ENCODE measurements at regions not wholly inside any gene's neighbourhood (a gene's known extent, or its start where the extent isn't known, plus 50 kb on each side); places are given as distances from the start of the nearest gene placed in this dataset.
"Not testable (repeated sequence)": the region's sequence is repeated elsewhere in the genome, so short reads cannot be mapped to it uniquely, and the experiment has no call there.

DNA sequence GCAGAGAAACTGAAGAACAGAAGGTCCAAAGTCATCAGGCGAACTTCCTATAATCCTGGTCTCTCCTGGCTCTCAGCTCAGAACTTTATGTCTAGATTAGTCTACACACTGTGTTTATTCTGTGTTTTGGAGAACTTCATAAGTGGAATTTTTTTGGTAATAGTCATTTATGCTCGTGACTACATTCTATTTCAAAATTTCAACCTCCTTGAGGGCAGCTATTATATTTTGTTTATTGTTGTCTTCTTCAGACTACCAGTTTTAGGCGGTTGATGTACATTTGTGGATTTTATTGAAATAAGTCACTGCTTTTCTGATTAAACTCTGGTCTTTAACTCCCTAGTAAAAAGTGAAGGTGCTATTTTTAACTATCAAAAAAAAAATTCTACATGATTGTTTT is 816.6 kb downstream of the SATB2 start:
- no peak for DNase-seq
- TF ChIP-seq POLR2A (IDR thresholded peaks at IDR 0.05; ENCODE audit: low read length): no peak

DNA sequence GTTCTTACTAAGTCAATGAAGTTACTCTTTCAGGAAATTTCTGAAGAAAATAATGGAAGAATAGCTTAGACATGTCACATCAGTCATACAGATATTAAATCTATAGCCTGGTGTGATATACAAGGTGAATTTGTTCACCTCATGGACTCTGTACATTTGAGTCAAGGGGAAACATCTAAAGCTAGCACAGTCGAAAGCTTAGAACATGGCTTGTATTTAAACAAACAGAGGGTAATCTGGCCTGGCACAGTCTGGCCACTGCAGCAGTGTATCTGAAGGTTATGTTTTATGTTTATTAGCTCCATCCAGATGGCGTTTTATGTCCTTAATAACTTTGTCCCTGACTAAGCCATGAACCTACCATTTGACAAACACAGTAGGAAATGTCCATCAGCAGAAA is 817.3 kb downstream of the SATB2 start:
- DNase-seq: no peak
- TF ChIP-seq GATA1 (IDR thresholded peaks at IDR 0.05; ENCODE audit: low read depth, low read length) (no peak), POLR2A (IDR thresholded peaks at IDR 0.05; ENCODE audit: low read length) (no peak)

DNA sequence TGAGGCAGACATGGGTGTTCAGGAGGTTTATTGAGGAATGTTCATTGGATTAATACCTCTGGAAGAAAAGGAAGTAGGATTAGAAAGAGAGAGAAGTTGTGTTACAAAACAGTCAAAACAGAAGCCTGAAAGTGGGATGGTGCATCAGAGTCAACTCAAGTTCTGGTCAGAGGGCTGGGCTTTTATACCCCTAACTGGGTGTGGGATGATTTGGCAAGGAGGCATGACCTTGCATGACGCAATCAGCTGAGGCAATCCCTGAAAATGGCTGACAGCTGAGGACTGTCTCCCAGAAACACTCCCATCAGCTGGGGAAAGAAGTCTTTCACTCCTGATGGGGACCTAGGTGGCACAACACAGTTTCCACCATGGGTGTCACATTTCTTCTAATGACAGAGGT is 818.2 kb downstream of the SATB2 start:
- peak in 1 of 2 experiments; percentile 65 for DNase-seq
- TF ChIP-seq POLR2A (IDR thresholded peaks at IDR 0.05; ENCODE audit: low read length): no peak
- TF ChIP-seq GATA1 (IDR thresholded peaks at IDR 0.05; ENCODE audit: low read depth, low read length): no peak

DNA sequence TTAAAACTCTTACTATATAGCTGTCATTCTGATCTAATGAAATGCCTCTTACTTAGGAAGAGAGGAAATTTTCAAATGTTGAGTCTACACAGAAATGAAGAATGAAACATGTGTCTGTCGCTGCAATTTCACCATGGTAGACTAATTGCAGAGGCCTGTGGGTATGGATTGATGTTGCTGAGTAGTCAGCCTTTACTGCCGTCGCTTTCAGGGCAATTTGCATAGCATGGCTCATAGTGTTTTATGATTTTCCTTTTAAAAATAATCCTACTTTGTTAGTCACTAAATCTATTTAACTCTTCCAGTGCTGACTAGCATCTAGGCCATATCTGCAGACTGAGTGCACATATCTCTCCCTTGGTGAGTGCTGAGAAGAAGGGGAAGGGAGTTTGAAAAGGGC is 819.2 kb downstream of the SATB2 start:
- no peak for TF ChIP-seq GATA1 (IDR thresholded peaks at IDR 0.05; ENCODE audit: low read depth, low read length)
- TF ChIP-seq POLR2A (IDR thresholded peaks at IDR 0.05; ENCODE audit: low read length): no peak
- DNase-seq: no peak

DNA sequence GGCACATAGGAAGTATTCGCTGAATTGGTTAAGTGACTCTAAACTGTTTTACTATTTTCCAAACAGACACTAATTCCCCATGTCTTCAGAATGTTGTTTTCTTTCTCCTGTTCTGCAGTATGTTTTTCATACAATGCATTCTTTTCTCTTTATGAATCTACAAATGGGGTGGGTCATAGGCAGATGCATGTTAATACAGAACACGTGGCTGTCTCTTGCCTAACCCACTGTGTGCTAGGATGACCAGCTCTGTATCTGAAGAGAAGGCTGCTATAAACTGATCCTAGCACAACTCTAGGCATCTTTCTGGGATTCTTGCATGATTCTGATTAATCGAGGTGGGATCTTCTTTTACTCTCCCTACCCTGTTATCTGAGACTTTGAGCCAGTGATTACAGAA is 826.0 kb downstream of the PLCL1 start:
- TF ChIP-seq GATA1 (IDR thresholded peaks at IDR 0.05; ENCODE audit: low read depth, low read length) (no peak), POLR2A (IDR thresholded peaks at IDR 0.05; ENCODE audit: low read length) (no peak)
- no peak for DNase-seq

DNA sequence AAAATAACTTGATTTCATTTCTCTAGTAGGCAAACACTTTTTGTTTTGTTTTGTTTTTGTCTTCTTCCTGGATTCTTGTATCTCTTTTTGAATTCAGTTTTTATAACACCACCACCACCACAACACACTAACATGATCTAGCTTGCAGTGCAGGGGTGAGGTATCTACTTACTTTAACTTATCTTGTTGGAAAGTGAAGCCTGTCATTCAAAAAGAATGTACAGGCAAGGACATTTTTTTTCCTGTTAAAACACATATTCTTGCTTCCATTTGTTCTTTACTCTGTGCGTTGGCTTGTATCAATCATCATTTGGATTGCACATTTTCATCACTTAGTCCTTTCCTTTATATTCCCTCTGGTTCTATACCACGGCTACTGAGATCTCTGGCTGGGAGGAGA is 824.2 kb downstream of the PLCL1 start:
- TF ChIP-seq GATA1 (IDR thresholded peaks at IDR 0.05; ENCODE audit: low read depth, low read length) (no peak), POLR2A (IDR thresholded peaks at IDR 0.05; ENCODE audit: low read length) (no peak)
- DNase-seq: no peak

DNA sequence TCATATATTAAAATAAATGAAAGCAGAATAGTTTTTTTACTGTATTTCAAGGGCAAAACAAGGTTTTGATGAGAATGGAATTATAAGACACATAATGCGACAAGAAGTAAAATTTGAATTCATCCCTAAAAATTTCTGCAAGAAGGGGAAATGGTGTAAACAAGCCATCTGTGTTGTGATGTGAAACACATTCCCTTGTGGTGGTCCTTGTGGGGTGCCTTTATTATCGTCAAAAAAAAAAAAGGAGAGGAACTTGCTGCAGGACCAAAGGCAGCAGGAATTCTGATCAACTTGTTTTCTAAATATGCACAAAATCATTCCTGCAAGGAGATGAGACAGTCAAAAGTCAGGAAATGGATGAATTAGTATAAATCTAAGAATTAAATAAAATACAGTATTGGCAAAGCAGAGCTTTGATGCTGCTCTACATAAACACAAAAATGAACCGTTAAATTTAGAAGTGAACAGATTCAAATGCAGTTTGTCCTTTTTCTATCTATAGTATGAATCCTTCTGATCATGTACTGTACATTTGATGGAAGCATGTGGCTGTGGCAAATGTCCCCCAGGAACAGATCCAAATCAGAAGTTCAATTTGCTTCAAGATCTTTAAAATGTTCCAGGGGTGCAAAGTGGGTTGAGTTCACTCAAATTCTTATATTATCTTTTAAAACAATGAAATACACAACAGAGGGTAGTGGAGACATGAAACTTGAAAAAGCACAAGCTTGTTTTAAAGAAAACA is 818.8 kb downstream of the PLCL1 start:
- no peak for TF ChIP-seq POLR2A (IDR thresholded peaks at IDR 0.05; ENCODE audit: low read length)
- no peak for TF ChIP-seq GATA1 (IDR thresholded peaks at IDR 0.05; ENCODE audit: low read depth, low read length)
- no peak for DNase-seq

DNA sequence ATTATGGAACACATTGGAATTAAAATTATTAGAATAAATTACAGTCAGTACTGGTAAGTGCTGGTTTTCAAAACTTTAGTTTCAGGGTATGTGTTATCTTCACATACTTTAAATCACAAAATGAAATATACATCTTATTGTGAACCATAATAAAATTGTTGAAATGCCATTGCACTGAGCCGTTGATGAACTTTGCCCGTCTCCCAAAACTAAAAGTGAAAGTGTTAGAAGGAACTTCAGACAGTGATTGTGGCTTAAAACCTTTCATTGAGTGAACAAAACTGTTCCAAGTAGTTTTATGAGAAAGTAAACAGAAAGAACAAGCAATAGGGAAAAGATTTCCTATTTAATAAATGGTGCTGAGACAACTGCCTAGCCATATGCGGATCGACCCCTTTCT is 811.6 kb downstream of the PLCL1 start:
- TF ChIP-seq POLR2A (IDR thresholded peaks at IDR 0.05; ENCODE audit: low read length) (no peak), GATA1 (IDR thresholded peaks at IDR 0.05; ENCODE audit: low read depth, low read length) (no peak)
- DNase-seq: no peak

DNA sequence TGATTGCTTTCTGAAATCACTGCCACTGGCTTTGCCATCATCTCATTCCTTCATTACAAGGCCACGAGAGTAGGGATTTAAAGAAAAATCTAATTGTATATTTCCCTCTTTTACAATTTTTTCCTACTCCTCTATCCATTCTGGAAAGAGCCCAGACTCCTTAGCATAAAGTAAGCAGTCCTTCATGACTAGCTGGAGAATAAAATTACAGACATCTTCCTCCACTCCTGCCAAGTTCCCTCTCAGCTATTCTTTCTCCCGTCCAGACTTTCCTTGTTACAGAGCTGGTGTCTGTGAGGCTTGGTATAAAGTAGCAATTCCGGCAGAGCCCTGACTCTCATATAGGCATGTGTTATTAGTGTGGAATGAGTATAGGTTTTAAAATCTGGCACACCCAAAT is 806.8 kb downstream of the PLCL1 start:
- TF ChIP-seq GATA1 (IDR thresholded peaks at IDR 0.05; ENCODE audit: low read depth, low read length): no peak
- no peak for TF ChIP-seq POLR2A (IDR thresholded peaks at IDR 0.05; ENCODE audit: low read length)

DNA sequence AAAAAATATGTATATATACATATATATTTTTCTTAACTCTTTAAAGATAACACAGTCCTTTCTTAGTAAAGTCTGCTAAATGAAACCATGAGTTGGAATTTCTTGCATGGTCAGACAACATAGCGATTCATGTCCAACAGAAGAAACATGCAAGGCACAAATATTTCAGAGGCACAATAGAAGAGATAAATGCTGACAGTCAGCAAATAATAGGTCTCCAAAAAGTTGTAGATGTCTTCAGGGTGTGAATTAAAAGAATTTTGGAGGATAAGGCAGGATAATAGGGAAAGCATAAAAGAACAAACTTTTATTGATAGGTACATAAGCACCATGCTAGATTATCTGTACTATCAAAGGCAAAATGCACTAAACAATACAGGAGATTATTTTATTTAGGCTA is 800.2 kb downstream of the PLCL1 start:
- no peak for TF ChIP-seq POLR2A (IDR thresholded peaks at IDR 0.05; ENCODE audit: low read length)

More for the DNA sequence above, 806.8 kb downstream of the PLCL1 start:
- DNase-seq: no peak

DNA sequence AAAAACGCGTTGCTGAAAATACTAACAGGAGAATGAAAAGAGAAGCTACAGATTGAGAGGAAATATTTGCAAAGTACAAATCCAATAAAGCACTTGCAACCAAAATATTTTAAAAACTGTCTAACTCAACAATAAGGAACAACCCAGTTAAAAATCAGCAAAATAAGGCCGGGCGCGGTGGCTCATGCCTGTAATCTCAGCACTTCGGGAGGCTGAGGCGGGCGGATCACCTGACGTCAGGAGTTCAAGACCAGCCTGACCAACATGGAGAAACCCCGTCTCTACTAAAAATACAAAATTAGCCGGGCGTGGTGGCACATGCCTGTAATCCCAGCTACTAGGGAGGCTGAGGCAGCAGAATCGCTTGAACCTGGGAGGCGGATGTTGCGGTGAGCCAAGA is 798.6 kb downstream of the PLCL1 start:
- DNase-seq: not testable (repeated sequence)

More for the DNA sequence above, 800.2 kb downstream of the PLCL1 start:
- DNase-seq: no peak

DNA sequence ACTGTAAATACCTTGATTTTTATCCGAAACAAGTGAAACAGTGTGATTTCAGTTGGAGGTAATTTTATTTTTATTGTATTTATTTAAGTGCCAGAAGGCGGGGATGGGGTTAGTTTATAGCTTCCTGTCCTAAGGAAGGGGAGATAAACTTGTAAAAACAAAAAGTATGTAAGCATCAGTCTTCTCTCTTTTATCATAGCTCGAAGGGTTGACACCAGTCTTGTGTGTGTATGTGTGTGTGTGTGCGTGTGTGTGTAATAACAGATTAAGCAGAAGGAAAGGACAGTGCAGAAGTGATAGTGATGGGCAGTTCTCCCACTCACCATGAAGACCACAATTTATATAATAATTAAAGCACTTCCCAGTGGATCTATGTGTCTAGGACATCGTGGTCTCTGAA is 793.3 kb downstream of the PLCL1 start:
- no peak for TF ChIP-seq GATA1 (IDR thresholded peaks at IDR 0.05; ENCODE audit: low read depth, low read length)
- TF ChIP-seq POLR2A (IDR thresholded peaks at IDR 0.05; ENCODE audit: low read length): no peak
- DNase-seq: no peak

DNA sequence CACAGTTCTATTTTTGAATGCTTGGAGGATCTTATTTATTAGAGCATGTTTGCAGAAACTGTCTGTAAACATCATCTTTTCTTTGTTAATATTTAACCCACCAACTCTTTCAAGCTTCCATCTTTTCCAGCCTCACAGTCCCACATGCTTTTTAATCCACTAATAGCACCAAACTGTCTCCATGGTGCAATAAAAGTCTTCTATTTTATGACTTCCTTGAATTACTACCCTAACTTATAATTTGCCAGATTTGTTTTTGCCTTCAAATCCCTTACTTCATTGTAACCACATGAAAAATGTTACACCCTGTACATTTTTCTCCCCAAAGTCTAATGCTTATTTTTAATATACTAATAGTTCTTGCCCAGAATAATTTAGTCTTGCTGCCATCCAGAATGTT is 792.6 kb downstream of the PLCL1 start:
- no peak for DNase-seq
- TF ChIP-seq POLR2A (IDR thresholded peaks at IDR 0.05; ENCODE audit: low read length): no peak
- no peak for TF ChIP-seq GATA1 (IDR thresholded peaks at IDR 0.05; ENCODE audit: low read depth, low read length)

DNA sequence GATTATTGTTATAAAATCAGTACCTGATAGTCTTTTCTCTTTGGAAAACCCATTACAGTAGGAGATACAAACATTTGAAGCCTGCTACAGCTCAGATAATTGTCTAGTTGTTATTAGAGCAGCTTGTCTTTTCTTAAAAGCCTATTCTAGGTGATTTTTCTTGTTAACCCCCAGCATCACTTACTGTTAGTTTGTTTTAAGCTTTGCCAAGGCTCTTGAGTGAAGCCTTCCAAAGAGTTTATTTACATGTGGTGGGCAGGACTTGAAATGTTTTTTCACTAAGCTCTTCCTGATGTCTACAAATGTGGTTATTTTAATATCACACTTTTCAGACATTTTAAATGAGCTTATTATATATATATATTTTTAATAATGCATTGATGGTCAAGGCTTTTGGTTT is 791.3 kb downstream of the PLCL1 start:
- TF ChIP-seq POLR2A (IDR thresholded peaks at IDR 0.05; ENCODE audit: low read length) (no peak), GATA1 (IDR thresholded peaks at IDR 0.05; ENCODE audit: low read depth, low read length) (no peak)
- DNase-seq: no peak

DNA sequence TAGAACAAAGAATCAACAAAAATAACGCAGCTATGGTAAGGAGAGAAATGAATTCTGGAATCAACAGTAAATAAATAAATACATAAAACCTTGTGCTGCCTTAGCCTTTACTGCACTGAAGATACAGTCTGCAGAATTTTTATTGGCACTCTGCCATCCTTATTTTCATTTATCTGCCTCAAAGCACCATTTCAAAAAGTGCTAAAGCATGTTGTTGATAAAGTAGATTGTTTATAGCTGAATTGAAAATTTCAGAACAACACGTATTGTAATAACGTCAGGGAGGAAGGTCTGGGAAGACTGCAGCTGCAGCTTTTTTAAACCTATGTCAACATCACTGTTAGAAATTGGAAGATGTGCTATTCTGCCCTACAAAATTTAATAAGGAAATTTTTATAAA is 787.2 kb downstream of the PLCL1 start:
- no peak for TF ChIP-seq GATA1 (IDR thresholded peaks at IDR 0.05; ENCODE audit: low read depth, low read length)
- no peak for TF ChIP-seq POLR2A (IDR thresholded peaks at IDR 0.05; ENCODE audit: low read length)
- DNase-seq: no peak

DNA sequence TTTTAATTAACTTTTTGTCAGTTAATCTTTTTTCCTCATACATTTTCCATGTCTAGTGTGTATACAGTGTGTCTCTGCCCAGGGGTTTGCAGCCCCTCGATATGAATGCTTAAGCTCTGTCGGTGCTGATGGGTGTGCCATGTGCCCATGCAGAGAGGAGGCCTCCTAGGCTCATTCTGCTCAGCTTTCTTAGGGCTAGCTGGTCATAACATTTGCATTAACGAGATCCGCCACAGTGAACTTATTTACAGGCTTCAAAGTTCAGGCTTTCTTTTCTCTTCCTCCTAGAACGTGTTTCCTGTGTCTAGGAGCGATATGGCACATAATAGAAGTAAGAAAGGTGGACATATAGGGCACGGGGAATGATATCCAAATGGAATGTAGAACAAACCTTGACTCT is 783.3 kb downstream of the PLCL1 start:
- DNase-seq: no peak
- no peak for TF ChIP-seq GATA1 (IDR thresholded peaks at IDR 0.05; ENCODE audit: low read depth, low read length)
- TF ChIP-seq POLR2A (IDR thresholded peaks at IDR 0.05; ENCODE audit: low read length): no peak
